Loucy (cell line): ENCODE measurements at regions not wholly inside any gene's neighbourhood (a gene's known extent, or its start where the extent isn't known, plus 50 kb on each side); places are given as distances from the start of the nearest gene placed in this dataset.

Experiments used
- H2AFZ ChIP-seq: fragments of 200-600 bp; sonication (generic); 2 replicates; pipeline ENCODE4 v1.6.0; 2016; ENCODE audit warnings: antibody characterized with exemption, mild to moderate bottlenecking, low read length, moderate library complexity
- H3F3A ChIP-seq: fragments of 200-600 bp; 2 replicates; pipeline ENCODE4 v1.6.0; 2016; ENCODE audit warnings: antibody characterized with exemption, low read depth, mild to moderate bottlenecking
- H3K27me3 ChIP-seq: fragments of 200-600 bp; sonication (generic); 2 replicates; pipeline ENCODE4 v1.6.1; 2014; ENCODE audit warnings: low read length, mild to moderate bottlenecking; ENCODE audit not compliant: insufficient read depth, poor library complexity, severe bottlenecking
- H3K36me3 ChIP-seq: fragments of 200-600 bp; sonication (generic); 2 replicates; pipeline ENCODE4 v1.6.1; 2016; ENCODE audit warnings: low read length; ENCODE audit not compliant: insufficient read depth
- H3K4me1 ChIP-seq: fragments of 200-600 bp; sonication (generic); 2 replicates; pipeline ENCODE4 v1.5.1; 2014; ENCODE audit warnings: low read length, mild to moderate bottlenecking; ENCODE audit not compliant: insufficient read depth, poor library complexity, severe bottlenecking
- H3K4me2 ChIP-seq: fragments of 200-600 bp; sonication (generic); 2 replicates; pipeline ENCODE4 v1.6.0; 2014; ENCODE audit warnings: antibody characterized with exemption, low read length, low read depth, mild to moderate bottlenecking; ENCODE audit not compliant: poor library complexity, severe bottlenecking
- H3K4me3 ChIP-seq: fragments of 200-600 bp; sonication (generic); 2 replicates; pipeline ENCODE4 v1.5.1; 2014; ENCODE audit warnings: low read length, mild to moderate bottlenecking, mixed read lengths; ENCODE audit not compliant: poor library complexity, severe bottlenecking
- H3K79me2 ChIP-seq: fragments of 200-600 bp; sonication (generic); 2 replicates; pipeline ENCODE4 v1.6.1; 2014; ENCODE audit warnings: low read length; ENCODE audit not compliant: insufficient read depth
- H3K9ac ChIP-seq: fragments of 200-600 bp; sonication (generic); 2 replicates; pipeline ENCODE4 v1.6.0; 2014; ENCODE audit warnings: mild to moderate bottlenecking, low read depth, low read length, moderate library complexity; ENCODE audit not compliant: poor library complexity, severe bottlenecking
- H3K9me2 ChIP-seq: fragments of 200-600 bp; sonication (generic); replicated peaks from 2 replicates; pipeline ENCODE4 v1.6.1; 2016; ENCODE audit warnings: low read depth, low read length, mixed read lengths
- H3K9me3 ChIP-seq: fragments of 200-600 bp; sonication (generic); 2 replicates; pipeline ENCODE4 v1.6.1; 2014; ENCODE audit warnings: mild to moderate bottlenecking, antibody characterized with exemption, low read length, low read depth; ENCODE audit not compliant: insufficient read depth
- H4K20me1 ChIP-seq: fragments of 200-600 bp; sonication (generic); 2 replicates; pipeline ENCODE4 v1.6.0; 2014; ENCODE audit warnings: antibody characterized with exemption, low read length, mild to moderate bottlenecking; ENCODE audit not compliant: insufficient read depth, poor library complexity, severe bottlenecking
- CTCF ChIP-seq: fragments of 200-600 bp; sonication (generic); conservative IDR thresholded peaks from 2 replicates; pipeline ENCODE4 v1.5.1; 2014; ENCODE audit warnings: mild to moderate bottlenecking, antibody characterized with exemption, low read length
- EZH2phosphoT487 ChIP-seq: fragments of 200-600 bp; IDR thresholded peaks from 2 replicates; pipeline ENCODE4 v1.6.1; 2018; ENCODE audit warnings: antibody characterized with exemption, mild to moderate bottlenecking, moderate library complexity, borderline replicate concordance

- H3K27me3 ChIP-seq, result no peaks in the 10 kb centered on the region
- H3K9me3 ChIP-seq, result peaks cover 3% of the 10 kb centered on the region; the same call in 1 of the 2 replicates
- H2AFZ ChIP-seq, result no peak overlapping the region
- no peak overlapping the region for H3K4me2 ChIP-seq
- H3K4me3 ChIP-seq, result no peak overlapping the region
- no peaks in the 10 kb centered on the region for H3K9me2 ChIP-seq
- H3K4me1 ChIP-seq, result no peaks in the 10 kb centered on the region
- no peaks in the 10 kb centered on the region for H3K79me2 ChIP-seq
- no peaks in the 10 kb centered on the region for H4K20me1 ChIP-seq
- H3K9ac ChIP-seq, result no peak overlapping the region
- H3K36me3 ChIP-seq, result no peaks in the 10 kb centered on the region
- no peaks in the 10 kb centered on the region for H3F3A ChIP-seq
- no peak for TF ChIP-seq CTCF
- TF ChIP-seq EZH2phosphoT487, result no peak
These were observed 285.7 kb upstream of the PPP2R2D start for GRCh38 chr10:131615150-131615549.

GRCh38 chr10:131616040-131616439, 284.8 kb upstream of the PPP2R2D start:
- Histone ChIP-seq H3K4me1 (no peaks in the 10 kb centered on the region), H3K79me2 (no peaks in the 10 kb centered on the region), H2AFZ (no peak overlapping the region), H3K4me3 (no peak overlapping the region), H3K36me3 (no peaks in the 10 kb centered on the region), H4K20me1 (no peaks in the 10 kb centered on the region), H3K27me3 (no peaks in the 10 kb centered on the region), H3K9me3 (peaks cover 3% of the 10 kb centered on the region; the same call in 1 of the 2 replicates), H3K9ac (no peak overlapping the region), H3K4me2 (no peak overlapping the region), H3F3A (no peaks in the 10 kb centered on the region), H3K9me2 (no peaks in the 10 kb centered on the region)
- no peak for TF ChIP-seq CTCF
- TF ChIP-seq EZH2phosphoT487, result no peak

- Histone ChIP-seq H3K4me3 (no peak overlapping the region), H2AFZ (no peak overlapping the region), H3K9me2 (no peaks in the 10 kb centered on the region), H3F3A (no peaks in the 10 kb centered on the region), H3K4me2 (no peak overlapping the region), H3K9ac (no peak overlapping the region), H3K36me3 (no peaks in the 10 kb centered on the region), H3K4me1 (no peaks in the 10 kb centered on the region), H3K9me3 (peaks cover 3% of the 10 kb centered on the region; the same call in 1 of the 2 replicates), H4K20me1 (no peaks in the 10 kb centered on the region), H3K27me3 (no peaks in the 10 kb centered on the region), H3K79me2 (no peaks in the 10 kb centered on the region)
- TF ChIP-seq CTCF (no peak), EZH2phosphoT487 (no peak)
These were observed 283.5 kb upstream of the PPP2R2D start for GRCh38 chr10:131617113-131617858.
